GM12874 (cell line): ENCODE measurements at regions not wholly inside any gene's neighbourhood (a gene's known extent, or its start where the extent isn't known, plus 50 kb on each side); places are given as distances from the start of the nearest gene placed in this dataset.

Source experiments
- TF ChIP-seq, protein P1 (sequence below): IDR thresholded peaks from 2 replicates; pipeline ENCODE4 v1.5.1; 2011; ENCODE audit warnings: low read depth, mild to moderate bottlenecking, control low read depth, low read length, moderate library complexity; ENCODE audit not compliant: insufficient read depth

- TF ChIP-seq, protein P1, sequence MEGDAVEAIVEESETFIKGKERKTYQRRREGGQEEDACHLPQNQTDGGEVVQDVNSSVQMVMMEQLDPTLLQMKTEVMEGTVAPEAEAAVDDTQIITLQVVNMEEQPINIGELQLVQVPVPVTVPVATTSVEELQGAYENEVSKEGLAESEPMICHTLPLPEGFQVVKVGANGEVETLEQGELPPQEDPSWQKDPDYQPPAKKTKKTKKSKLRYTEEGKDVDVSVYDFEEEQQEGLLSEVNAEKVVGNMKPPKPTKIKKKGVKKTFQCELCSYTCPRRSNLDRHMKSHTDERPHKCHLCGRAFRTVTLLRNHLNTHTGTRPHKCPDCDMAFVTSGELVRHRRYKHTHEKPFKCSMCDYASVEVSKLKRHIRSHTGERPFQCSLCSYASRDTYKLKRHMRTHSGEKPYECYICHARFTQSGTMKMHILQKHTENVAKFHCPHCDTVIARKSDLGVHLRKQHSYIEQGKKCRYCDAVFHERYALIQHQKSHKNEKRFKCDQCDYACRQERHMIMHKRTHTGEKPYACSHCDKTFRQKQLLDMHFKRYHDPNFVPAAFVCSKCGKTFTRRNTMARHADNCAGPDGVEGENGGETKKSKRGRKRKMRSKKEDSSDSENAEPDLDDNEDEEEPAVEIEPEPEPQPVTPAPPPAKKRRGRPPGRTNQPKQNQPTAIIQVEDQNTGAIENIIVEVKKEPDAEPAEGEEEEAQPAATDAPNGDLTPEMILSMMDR, result no peak
These were observed 58.1 kb upstream of the HEPHL1 start for GRCh38 chr11:93963072-93963471.

GRCh38 chr11:93967258-93967657, 53.9 kb upstream of the HEPHL1 start:
- TF ChIP-seq, protein P1, result no peak

- TF ChIP-seq, protein P1, result no peak
These were observed 53.2 kb upstream of the HEPHL1 start for GRCh38 chr11:93967944-93968343.

DNA sequence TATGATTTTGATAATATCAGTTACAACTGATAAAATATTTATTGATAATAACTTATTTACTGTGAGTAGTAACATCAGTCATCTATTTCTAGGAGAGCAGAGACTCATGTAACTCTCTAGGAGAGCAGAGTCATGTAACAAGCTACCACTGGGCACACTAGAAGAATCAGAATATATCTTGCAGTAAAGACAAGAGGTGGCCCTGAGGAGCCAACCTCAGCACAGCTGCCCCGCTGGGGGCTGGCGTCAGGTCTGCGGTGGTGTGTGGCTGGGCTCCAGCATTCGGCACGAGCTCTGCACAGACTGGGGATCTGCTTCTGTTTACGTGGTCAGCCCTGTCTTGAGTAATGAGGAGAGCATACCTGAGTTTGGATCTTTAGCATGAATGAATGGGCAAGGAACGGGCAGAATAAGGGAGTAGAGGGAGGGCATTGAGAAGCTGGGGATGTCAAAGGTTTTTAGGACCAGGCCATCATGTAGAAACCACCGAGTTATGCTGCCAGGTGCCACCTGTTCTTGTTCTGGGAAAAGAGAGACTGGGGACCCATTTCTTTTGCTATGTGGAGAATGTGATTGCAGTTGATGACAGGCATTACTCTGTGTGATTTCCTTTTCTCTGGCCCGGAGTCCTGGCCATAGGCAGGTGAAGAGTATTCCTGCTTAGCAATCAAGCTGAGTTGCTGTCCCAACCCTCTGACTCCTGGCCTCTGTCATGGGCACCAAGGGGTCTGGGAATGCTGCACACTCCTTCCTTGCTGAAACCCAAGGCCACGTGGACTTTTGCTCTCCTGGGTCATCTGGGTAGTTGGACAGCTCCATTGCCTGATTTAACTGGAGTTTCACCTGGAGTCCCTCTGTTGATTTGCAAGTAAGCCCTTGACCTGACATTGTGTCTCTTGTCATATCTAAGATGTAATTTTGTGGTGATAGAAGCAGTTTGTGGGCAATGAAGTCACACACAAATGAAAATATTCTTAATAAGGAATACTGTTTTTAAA, 50.9 kb upstream of the HEPHL1 start:
- TF ChIP-seq, protein P1, result no peak
